HuH-7 (cell line): ENCODE measurements at regions not wholly inside any gene's neighbourhood (a gene's known extent, or its start where the extent isn't known, plus 50 kb on each side); places are given as distances from the start of the nearest gene placed in this dataset.

Experiments used
- DNase-seq: peaks from one replicate; pipeline ENCODE4 v3.0.0; 2011; ENCODE audit warnings: low spot score

- no peak for DNase-seq
These were observed 391.0 kb upstream of the AZI2 start for GRCh38 chr3:28739647-28740046.

GRCh38 chr3:28743271-28743670 is 394.6 kb upstream of the AZI2 start:
- DNase-seq, result no peak

- DNase-seq, result no peak
These were observed 395.2 kb upstream of the AZI2 start for GRCh38 chr3:28743831-28744230.

GRCh38 chr3:28745436-28745835 is 396.8 kb upstream of the AZI2 start:
- DNase-seq, result no peak

DNA sequence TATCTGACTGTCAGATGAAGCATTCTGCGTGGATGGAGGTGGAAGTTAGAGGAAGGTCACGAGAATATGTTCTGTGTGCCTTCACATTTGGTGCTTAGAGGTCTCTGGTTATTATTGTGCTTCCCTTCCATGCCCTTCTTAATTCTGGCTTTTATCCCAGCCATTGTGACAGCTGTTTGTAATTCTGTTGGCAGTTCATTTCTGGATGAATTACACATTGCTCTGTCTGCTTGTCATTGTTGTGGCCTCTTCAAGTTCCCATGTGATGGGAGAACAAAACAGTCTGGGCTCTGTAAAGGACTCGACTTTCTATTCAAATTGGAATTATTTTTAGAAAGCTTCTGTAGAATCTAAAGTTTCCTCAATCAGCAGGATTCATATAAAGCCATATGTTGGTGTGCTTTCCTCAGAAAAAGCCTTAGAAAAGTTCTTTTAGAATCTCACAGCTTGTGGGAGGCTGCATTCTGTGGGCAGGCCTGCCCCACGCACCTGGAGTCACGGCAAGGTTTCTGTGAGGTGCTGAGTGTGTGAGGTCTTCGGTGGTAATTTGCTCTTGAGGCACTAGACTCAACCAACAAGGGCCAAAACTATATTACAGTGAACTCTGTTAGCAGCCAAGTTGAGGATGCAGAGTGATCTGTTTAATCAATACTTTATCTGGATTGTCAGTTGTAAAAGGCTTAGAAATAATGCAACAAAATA is 397.4 kb upstream of the AZI2 start:
- no peak for DNase-seq

GRCh38 chr3:28746990-28747389 is 398.4 kb upstream of the AZI2 start:
- DNase-seq, result no peak

GRCh38 chr3:28751864-28752263 is 403.2 kb upstream of the AZI2 start:
- DNase-seq, result no peak

GRCh38 chr3:28752290-28752689 is 403.7 kb upstream of the AZI2 start:
- DNase-seq, result no peak

GRCh38 chr3:28756056-28756455 is 407.4 kb upstream of the AZI2 start:
- no peak for DNase-seq

GRCh38 chr3:28758115-28758514 is 409.5 kb upstream of the AZI2 start:
- DNase-seq, result no peak

GRCh38 chr3:28761375-28761774 is 412.8 kb upstream of the AZI2 start:
- DNase-seq, result no peak

DNA sequence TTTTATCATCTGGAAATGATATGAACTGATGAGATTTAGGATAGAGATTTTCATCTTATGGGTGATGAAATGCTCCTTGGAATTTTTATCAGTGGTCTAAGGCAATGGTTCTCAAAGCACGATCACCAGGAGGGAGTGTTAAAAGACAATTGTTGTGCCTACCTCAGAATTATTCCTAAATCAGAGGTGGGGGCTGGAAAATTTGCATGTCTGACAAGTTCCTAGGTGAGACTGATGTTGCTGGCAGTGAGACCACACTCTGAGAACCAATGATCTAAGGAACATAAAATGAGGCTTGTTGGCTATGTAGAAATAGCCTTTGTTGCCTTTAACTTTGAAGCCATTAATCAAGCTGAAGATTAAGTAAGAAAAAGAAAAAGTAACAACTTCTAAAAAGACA is 416.6 kb upstream of the AZI2 start:
- no peak for DNase-seq

DNA sequence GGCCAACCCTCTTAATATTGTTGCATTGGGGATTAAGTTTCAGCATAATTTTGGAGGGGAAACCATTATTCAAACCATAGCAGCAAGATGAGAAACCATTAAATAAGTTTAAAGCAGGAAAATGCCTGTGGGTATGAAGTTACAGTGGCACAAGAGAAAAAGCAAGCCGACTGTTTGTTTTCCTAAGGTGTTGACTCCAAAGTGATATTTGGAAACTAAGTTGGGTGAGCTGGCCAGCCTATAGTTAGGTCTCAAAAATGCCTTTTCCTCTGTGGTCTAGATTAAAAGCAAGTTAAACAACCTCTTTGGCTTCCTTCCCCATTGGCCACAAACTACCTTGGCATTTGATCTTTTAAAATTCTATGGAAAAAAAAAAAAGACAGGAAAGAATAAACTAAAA is 419.8 kb upstream of the AZI2 start:
- DNase-seq, result no peak

DNA sequence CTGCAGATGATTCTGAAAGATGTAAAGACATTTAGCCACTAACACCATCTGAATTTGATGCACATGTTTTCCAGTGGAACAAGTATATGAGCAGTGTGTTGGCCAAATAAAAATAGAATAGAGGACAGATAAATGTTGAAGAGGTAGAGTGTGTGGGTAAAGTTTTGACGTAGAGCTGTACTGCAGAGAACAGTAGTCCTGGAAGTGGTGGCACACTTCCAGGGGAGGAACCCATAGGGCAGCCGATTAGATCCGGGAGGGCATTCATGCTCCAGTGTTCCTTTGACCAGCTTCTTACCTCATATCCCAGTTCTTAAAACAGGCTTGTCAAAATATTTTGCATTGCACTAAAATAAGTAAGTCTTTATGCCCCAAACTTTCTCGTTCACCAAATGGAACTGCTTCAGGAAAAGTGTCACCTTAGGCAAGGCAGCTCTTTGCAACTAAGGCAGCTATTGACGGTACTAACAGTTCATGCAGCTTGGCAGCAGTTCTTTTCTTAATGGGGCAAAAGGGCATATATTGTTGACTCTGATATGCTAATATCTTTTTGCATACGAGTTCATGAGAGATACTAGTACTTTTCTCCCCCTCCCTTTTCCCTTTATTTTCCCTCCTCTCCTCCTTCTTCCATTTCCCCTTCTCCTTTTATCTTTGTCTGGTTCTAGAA is 429.3 kb upstream of the AZI2 start:
- no peak for DNase-seq

- no peak for DNase-seq
These were observed 431.9 kb upstream of the AZI2 start for GRCh38 chr3:28780480-28780879.

GRCh38 chr3:28781053-28781452 is 432.4 kb upstream of the AZI2 start:
- no peak for DNase-seq

DNA sequence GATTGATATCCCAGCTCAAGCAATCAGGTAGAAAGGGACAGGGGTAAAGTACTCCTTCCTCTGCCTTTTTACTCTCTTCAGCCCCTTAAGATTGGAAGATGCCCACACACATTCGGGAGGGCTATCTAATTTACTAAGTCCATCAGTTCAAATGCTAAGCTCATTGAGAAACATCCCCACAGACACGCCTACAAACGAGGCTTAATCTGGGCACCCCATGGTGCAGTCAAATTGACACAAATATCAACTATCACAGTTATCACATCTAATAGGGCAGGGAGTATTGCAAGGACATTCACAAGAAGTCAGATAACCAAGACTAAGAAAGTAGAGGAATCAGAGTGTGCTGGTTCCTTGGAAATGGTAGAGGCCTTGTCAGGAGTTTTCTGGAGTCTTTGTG is 437.8 kb upstream of the AZI2 start:
- DNase-seq, result no peak

- no peak for DNase-seq
These were observed 439.9 kb upstream of the AZI2 start for GRCh38 chr3:28788571-28788970.

- no peak for DNase-seq
These were observed 443.2 kb upstream of the AZI2 start for GRCh38 chr3:28791713-28792255.

GRCh38 chr3:28792604-28793003 is 444.0 kb upstream of the AZI2 start:
- DNase-seq, result no peak

GRCh38 chr3:28799084-28799483 is 450.5 kb upstream of the AZI2 start:
- peak; percentile 15 for DNase-seq

- DNase-seq, result no peak
These were observed 451.6 kb upstream of the AZI2 start for GRCh38 chr3:28800203-28800602.

GRCh38 chr3:28808068-28808467 is 459.4 kb upstream of the AZI2 start:
- no peak for DNase-seq

DNA sequence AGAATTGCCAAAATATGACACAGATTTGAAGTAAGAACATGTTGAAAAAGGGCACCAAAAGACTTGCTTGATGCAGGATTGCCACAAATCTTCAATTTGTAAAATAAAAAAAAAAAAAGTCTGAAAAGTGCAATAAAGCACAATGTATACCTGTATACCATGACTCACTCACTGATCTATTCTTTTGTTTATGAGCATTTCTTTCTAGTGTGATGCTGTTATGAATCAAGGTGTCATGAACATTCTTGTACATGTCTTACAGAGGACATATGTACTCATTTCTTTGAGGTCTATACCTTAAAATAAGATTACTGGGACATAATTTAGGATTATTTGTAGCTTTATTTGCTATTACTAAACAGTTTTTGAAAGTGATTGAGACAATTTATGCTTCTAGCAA is 464.9 kb upstream of the RBMS3 start:
- DNase-seq, result no peak
